ENCODE measurements at regions not wholly inside any gene's neighbourhood (a gene's known extent, or its start where the extent isn't known, plus 50 kb on each side); places are given as distances from the start of the nearest gene placed in this dataset.

DNA sequence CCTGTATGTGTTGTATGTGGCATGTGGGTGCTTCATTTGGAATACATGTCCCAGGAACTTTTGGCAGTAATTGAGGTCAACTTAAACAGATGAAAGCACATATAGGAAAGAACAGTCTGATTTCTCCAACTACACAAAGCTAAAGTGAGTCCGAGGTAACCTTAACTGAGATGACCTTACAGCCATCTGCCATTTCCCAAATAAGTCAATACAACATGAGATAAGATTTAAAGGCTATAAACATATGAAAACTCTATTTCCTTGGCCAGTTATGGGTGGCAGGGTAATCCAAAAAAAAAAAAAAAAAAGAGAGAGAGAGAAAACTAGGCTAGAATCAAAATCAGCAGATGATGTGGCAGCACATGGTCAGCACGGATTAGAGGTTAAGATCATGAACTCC is 1068.3 kb downstream of the KHDRBS2 start:
- Histone ChIP-seq H3K9me3 (ENCODE audit: control insufficient read depth, low read length) (peaks cover 11% of the 10 kb centered on the region), H3K4me1 (ENCODE audit: control insufficient read depth, insufficient read depth, low read length) (no peaks in the 10 kb centered on the region), H3K27me3 (ENCODE audit: control insufficient read depth, insufficient read depth, low read length, poor library complexity, severe bottlenecking) (no peaks in the 10 kb centered on the region), H3K27ac (ENCODE audit: low read depth, low read length) (no peak overlapping the region), H3K36me3 (ENCODE audit: control insufficient read depth, insufficient read depth, low read length) (no peaks in the 10 kb centered on the region), H3K9ac (ENCODE audit: extremely low read depth, low read length, poor library complexity, severe bottlenecking) (no peak overlapping the region), H3K4me3 (ENCODE audit: low read length) (no peak overlapping the region)
- Mint-ChIP-seq H3K27me3 (ENCODE audit: insufficient read depth) (no peaks in the 10 kb centered on the region), H3K27ac (no peak overlapping the region), H3K9me3 (peaks cover 41% of the 10 kb centered on the region), H3K4me1 (no peaks in the 10 kb centered on the region), H3K4me3 (no peak overlapping the region), H3K36me3 (ENCODE audit: low read depth) (no peaks in the 10 kb centered on the region)
- WGBS, 2 experiments (ENCODE audit: insufficient coverage in 1 of 2, insufficient read length in 1 of 2) = 96 to 100% methylated on average over 1 to 2 of the region's 2 CpGs
- TF ChIP-seq, protein P1, sequence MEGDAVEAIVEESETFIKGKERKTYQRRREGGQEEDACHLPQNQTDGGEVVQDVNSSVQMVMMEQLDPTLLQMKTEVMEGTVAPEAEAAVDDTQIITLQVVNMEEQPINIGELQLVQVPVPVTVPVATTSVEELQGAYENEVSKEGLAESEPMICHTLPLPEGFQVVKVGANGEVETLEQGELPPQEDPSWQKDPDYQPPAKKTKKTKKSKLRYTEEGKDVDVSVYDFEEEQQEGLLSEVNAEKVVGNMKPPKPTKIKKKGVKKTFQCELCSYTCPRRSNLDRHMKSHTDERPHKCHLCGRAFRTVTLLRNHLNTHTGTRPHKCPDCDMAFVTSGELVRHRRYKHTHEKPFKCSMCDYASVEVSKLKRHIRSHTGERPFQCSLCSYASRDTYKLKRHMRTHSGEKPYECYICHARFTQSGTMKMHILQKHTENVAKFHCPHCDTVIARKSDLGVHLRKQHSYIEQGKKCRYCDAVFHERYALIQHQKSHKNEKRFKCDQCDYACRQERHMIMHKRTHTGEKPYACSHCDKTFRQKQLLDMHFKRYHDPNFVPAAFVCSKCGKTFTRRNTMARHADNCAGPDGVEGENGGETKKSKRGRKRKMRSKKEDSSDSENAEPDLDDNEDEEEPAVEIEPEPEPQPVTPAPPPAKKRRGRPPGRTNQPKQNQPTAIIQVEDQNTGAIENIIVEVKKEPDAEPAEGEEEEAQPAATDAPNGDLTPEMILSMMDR (conservative IDR thresholded peaks at IDR 0.05) = no peak
- no peak for DNase-seq

DNA sequence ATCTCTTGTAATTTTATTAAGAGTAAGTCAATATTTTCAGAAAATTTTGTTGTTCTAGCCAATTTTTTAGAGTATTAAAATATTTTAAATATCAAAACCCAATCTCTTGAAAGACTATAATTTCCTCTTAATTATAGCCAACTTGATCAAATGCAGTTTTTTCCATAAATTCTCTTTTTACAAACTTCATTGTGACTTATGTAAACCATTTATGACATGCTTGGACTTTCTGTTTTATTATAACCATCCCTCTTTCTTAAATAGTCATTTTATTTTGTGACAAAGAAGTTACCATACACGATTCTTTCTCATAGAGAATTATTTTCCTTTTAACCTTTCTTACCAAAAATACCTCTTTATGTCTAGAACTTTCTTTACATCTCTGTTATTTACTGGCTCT is 1075.5 kb downstream of the KHDRBS2 start:
- 20 to 50% methylated on average over 1 of the region's 1 CpG for WGBS, 2 experiments (ENCODE audit: insufficient coverage in 1 of 2, insufficient read length in 1 of 2)
- Histone ChIP-seq H3K4me1 (ENCODE audit: control insufficient read depth, insufficient read depth, low read length) (no peaks in the 10 kb centered on the region), H3K9me3 (ENCODE audit: control insufficient read depth, low read length) (peaks cover 54% of the 10 kb centered on the region), H3K36me3 (ENCODE audit: control insufficient read depth, insufficient read depth, low read length) (no peaks in the 10 kb centered on the region), H3K4me3 (ENCODE audit: low read length) (no peak overlapping the region), H3K27me3 (ENCODE audit: control insufficient read depth, insufficient read depth, low read length, poor library complexity, severe bottlenecking) (no peaks in the 10 kb centered on the region), H3K27ac (ENCODE audit: low read depth, low read length) (no peak overlapping the region), H3K9ac (ENCODE audit: extremely low read depth, low read length, poor library complexity, severe bottlenecking) (no peak overlapping the region)
- H3K27me3 Mint-ChIP-seq (ENCODE audit: insufficient read depth) = no peaks in the 10 kb centered on the region
- H3K36me3 Mint-ChIP-seq (ENCODE audit: low read depth) = no peaks in the 10 kb centered on the region
- H3K4me3 Mint-ChIP-seq = no peak overlapping the region
- no peaks in the 10 kb centered on the region for H3K4me1 Mint-ChIP-seq
- peaks cover 56% of the 10 kb centered on the region for H3K9me3 Mint-ChIP-seq
- no peak overlapping the region for H3K27ac Mint-ChIP-seq
- TF ChIP-seq, protein P1 (conservative IDR thresholded peaks at IDR 0.05) = no peak
- no peak for DNase-seq

DNA sequence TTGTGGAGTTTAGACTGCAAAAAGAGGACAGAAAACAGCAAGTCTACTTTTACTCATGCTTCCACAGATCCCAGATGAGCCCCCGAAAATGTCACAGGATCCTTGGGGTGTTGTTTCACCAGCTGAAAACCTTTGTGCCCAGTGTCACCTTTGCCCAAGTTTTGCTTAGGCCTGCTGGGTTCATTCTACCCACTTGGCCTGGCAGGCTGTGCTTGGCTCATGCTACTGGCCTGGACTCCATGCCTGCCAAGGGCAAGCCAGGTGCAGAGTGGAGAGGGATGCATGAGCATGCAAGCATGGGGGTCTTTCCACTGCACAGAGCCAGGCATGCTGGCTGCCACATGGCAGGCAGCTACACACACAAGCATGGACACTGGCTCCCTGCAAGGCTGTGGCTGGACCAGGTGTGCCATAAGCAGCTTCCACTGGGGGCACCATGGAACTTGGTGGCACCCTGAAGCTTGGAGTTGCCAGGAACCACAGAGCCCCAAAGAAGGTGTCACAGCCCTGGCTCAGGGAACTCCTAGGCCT is 1082.0 kb downstream of the KHDRBS2 start:
- TF ChIP-seq, protein P1 (conservative IDR thresholded peaks at IDR 0.05) = no peak
- Histone ChIP-seq H3K4me1 (ENCODE audit: control insufficient read depth, insufficient read depth, low read length) (no peaks in the 10 kb centered on the region), H3K27ac (ENCODE audit: low read depth, low read length) (no peak overlapping the region), H3K9ac (ENCODE audit: extremely low read depth, low read length, poor library complexity, severe bottlenecking) (no peak overlapping the region), H3K27me3 (ENCODE audit: control insufficient read depth, insufficient read depth, low read length, poor library complexity, severe bottlenecking) (no peaks in the 10 kb centered on the region), H3K4me3 (ENCODE audit: low read length) (no peak overlapping the region), H3K36me3 (ENCODE audit: control insufficient read depth, insufficient read depth, low read length) (no peaks in the 10 kb centered on the region), H3K9me3 (ENCODE audit: control insufficient read depth, low read length) (peaks cover 14% of the 10 kb centered on the region)
- H3K9me3 Mint-ChIP-seq = peaks cover 51% of the 10 kb centered on the region
- 88 to 94% methylated on average over 1 of the region's 1 CpG for WGBS, 2 experiments (ENCODE audit: insufficient coverage in 1 of 2, insufficient read length in 1 of 2)
- no peak for DNase-seq
- H3K4me3 Mint-ChIP-seq = no peak overlapping the region
- no peaks in the 10 kb centered on the region for H3K27me3 Mint-ChIP-seq (ENCODE audit: insufficient read depth)
- H3K27ac Mint-ChIP-seq = no peak overlapping the region
- no peaks in the 10 kb centered on the region for H3K36me3 Mint-ChIP-seq (ENCODE audit: low read depth)
- H3K4me1 Mint-ChIP-seq = no peaks in the 10 kb centered on the region

Measured in endodermal cell (in vitro differentiated cells).